ENCODE measurements at regions not wholly inside any gene's neighbourhood (a gene's known extent, or its start where the extent isn't known, plus 50 kb on each side); places are given as distances from the start of the nearest gene placed in this dataset.

GRCh38 chr4:89166971-89167475 lies 55.7 kb downstream of the TIGD2 start:
- Histone ChIP-seq H3K4me3 (ENCODE audit: low read depth, low read length) (no peak overlapping the region), H3K36me3 (no peaks in the 10 kb centered on the region), H3K27ac (no peak overlapping the region), H3K9me3 (ENCODE audit: severe bottlenecking) (no peaks in the 10 kb centered on the region), H3K27me3 (ENCODE audit: insufficient read depth, low read depth, severe bottlenecking) (no peaks in the 10 kb centered on the region)
- no peak for DNase-seq
- TF ChIP-seq CTCF (IDR thresholded peaks at IDR 0.05; ENCODE audit: low read depth, low read length): no peak

- no peak for DNase-seq
These were observed 60.0 kb downstream of the TIGD2 start for GRCh38 chr4:89171176-89171805.

GRCh38 chr4:89172865-89173264 lies 61.5 kb downstream of the TIGD2 start:
- Histone ChIP-seq H3K36me3 (no peaks in the 10 kb centered on the region), H3K27ac (no peak overlapping the region), H3K9me3 (ENCODE audit: severe bottlenecking) (no peaks in the 10 kb centered on the region), H3K27me3 (ENCODE audit: insufficient read depth, low read depth, severe bottlenecking) (no peaks in the 10 kb centered on the region), H3K4me3 (ENCODE audit: low read depth, low read length) (no peak overlapping the region)
- DNase-seq: no peak
- no peak for TF ChIP-seq CTCF (IDR thresholded peaks at IDR 0.05; ENCODE audit: low read depth, low read length)

More at GRCh38 chr4:89171176-89171805, 60.0 kb downstream of the TIGD2 start:
- no peak overlapping the region for H3K27ac ChIP-seq
- no peaks in the 10 kb centered on the region for H3K27me3 ChIP-seq (ENCODE audit: insufficient read depth, low read depth, severe bottlenecking)
- TF ChIP-seq CTCF (IDR thresholded peaks at IDR 0.05; ENCODE audit: low read depth, low read length): no peak
- no peaks in the 10 kb centered on the region for H3K36me3 ChIP-seq
- no peak overlapping the region for H3K4me3 ChIP-seq (ENCODE audit: low read depth, low read length)
- no peaks in the 10 kb centered on the region for H3K9me3 ChIP-seq (ENCODE audit: severe bottlenecking)

GRCh38 chr4:89173336-89174090 lies 62.2 kb downstream of the TIGD2 start:
- no peak overlapping the region for H3K27ac ChIP-seq
- H3K9me3 ChIP-seq (ENCODE audit: severe bottlenecking): no peaks in the 10 kb centered on the region
- no peak for TF ChIP-seq CTCF (IDR thresholded peaks at IDR 0.05; ENCODE audit: low read depth, low read length)
- peak; percentile 15 for DNase-seq
- H3K27me3 ChIP-seq (ENCODE audit: insufficient read depth, low read depth, severe bottlenecking): no peaks in the 10 kb centered on the region
- no peak overlapping the region for H3K4me3 ChIP-seq (ENCODE audit: low read depth, low read length)
- H3K36me3 ChIP-seq: no peaks in the 10 kb centered on the region

- Histone ChIP-seq H3K27ac (no peak overlapping the region), H3K36me3 (no peaks in the 10 kb centered on the region), H3K27me3 (ENCODE audit: insufficient read depth, low read depth, severe bottlenecking) (no peaks in the 10 kb centered on the region)
These were observed 63.5 kb downstream of the TIGD2 start for GRCh38 chr4:89174784-89175183.

More at GRCh38 chr4:89174784-89175183, 63.5 kb downstream of the TIGD2 start:
- Histone ChIP-seq H3K9me3 (ENCODE audit: severe bottlenecking) (no peaks in the 10 kb centered on the region), H3K4me3 (ENCODE audit: low read depth, low read length) (no peak overlapping the region)
- no peak for TF ChIP-seq CTCF (IDR thresholded peaks at IDR 0.05; ENCODE audit: low read depth, low read length)
- DNase-seq: no peak

Data from WERI-Rb-1 (cell line).